GM19438 (cell line): ENCODE measurements at regions not wholly inside any gene's neighbourhood (a gene's known extent, or its start where the extent isn't known, plus 50 kb on each side); places are given as distances from the start of the nearest gene placed in this dataset.

ENCODE experiments used
- ATAC-seq: cut with Tn5 transposase; IDR thresholded peaks from one replicate; pipeline ENCODE4 v1.9.1; 2021; ENCODE audit warnings: low read depth; ENCODE audit not compliant: unreplicated experiment

GRCh38 chr4:117783716-117784115 is 250.6 kb upstream of the NDST3 start:
- ATAC-seq: no peak

DNA sequence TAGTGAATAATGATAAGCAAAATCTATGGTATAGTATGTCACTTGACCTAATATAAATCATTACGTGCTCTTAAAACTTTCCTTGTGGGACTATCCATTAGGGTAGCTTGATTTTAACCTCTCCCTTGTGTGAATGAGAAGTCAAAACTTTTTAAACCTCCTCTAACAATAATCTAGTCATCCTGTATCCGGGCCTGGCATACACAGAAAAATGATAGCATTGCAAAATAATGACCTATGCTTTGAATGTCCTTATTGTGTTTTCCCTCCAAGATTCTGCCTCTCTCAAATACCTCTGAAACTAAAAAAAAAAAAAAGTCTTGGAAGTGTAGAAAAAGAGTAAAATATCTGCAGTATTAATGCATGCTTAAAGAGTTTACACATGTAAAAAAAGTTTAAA is 250.0 kb upstream of the NDST3 start:
- ATAC-seq: no peak

- ATAC-seq: no peak
Measured at GRCh38 chr4:117786566-117786965, 247.7 kb upstream of the NDST3 start.

DNA sequence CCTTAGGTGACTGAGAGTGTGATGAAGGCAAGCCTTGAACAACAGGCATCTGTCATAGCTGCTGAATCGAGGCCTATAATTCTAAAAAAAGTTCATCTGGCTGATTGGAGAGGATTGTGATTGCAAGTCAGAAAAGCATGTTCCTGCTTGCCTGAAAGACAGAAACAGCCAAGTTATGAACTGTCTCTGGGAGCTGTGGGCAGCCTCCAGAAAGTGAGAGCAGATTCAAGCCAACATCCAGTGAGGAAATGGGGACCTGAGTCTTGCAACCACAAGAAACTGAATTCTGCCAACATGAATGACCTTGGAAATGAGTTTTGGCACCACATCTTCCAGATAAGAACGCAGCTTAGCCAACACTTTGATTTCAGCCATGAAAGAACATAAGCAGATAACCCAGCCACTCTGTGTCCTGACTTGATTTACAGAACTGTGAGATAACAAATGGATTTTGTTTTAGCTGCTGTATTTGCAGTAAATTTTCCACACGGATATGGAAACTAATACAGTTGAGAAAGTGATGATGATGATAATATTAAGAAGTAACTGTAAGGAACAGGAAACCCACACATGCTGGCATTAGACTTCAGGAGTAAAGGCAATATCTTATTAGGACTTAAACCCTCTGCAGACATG is 240.3 kb upstream of the NDST3 start:
- no peak for ATAC-seq

- no peak for ATAC-seq
Measured at GRCh38 chr4:117796677-117797076, 237.6 kb upstream of the NDST3 start.

DNA sequence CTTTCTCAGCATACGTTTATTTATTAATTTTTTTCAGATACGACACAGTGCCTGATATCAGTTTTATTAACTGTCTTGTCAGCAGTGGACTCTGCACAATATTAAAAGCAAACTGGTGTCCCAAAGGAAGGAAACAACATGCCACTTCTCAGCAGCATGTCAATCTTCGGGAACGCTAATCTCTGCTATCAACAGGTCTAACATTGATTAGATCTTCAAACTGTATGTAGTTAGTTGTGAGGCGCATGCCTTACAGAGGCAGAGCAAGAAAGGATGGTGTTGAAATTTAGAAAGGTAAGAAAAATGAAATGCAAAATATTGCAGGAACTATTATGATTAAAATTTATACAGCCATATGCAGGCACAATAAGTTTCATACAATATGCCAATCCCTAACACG is 233.7 kb upstream of the NDST3 start:
- ATAC-seq: no peak

DNA sequence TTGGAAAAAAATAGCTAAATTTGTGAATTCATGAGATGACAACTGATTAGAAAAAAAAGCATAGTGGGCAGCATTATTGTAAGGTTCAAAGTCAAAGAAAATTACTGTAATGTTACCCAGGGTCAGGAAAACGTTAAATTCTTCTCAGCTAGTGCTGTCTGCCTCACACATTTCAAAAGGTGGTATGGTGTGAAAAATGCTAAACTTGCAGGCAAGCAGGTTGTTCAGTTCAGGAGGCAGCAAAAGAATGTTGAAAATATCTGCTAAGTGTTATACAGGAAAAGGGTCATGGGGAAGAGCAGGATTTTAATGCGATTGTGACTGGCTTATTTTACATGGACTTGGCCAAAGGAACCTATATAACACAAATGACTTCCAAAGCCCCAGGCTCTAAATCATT is 232.5 kb upstream of the NDST3 start:
- ATAC-seq: no peak

DNA sequence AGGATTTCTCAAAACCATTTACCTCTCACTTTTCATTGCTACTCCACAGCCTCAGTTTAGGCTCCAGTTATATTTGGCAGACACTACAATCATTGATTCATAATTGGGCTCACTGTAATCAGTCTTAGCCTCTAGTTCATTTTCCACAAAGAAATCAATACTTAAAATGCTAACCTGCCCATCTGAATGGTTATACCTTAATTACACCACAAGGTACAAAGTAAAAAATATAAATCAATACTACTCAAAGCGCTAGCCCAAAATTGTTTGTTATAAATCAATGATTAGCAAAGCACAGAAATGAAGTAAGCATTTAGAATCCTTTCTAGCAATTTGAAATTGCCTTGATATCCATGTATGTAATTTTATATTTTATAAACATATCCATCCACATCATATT is 222.6 kb upstream of the NDST3 start:
- ATAC-seq: no peak

- ATAC-seq: no peak
Measured at GRCh38 chr4:117814277-117815246, 219.7 kb upstream of the NDST3 start.

GRCh38 chr4:117817301-117817700 is 217.0 kb upstream of the NDST3 start:
- no peak for ATAC-seq

DNA sequence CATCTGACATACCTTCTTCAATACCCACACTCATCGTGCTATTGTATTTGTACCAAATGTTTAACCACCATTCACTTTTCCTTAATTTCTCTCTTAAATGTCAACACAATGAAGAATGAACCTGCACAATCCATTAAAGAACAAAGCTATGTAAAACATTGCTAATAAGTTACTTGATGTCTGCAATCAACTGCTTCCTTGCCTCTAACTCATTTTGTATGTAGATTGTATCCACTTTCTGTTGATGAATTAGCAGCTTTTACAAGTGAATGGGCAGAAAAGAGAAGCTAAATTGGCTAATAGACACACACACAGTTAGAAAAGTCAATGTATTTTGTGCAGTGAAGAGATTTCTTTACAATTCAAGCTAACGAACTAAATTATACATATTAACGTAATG is 212.5 kb upstream of the NDST3 start:
- no peak for ATAC-seq

DNA sequence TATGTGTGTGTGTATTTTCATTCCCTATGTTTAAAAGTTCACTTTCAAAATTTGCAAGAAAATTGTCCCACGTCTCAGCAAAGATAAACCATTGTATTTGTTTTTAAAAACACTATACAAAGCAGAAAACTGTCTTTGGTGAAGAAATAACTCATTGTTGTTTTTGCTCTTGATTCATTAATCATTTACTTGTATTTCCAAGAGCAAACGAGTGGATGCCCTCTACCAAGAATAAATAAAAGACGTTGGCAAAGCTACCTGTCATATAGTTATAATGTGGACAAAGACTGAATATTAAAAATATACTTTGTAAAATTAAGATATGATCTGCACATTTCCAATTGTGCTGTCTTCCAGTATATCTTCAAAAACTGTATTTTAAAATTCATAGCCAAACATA is 210.9 kb upstream of the NDST3 start:
- no peak for ATAC-seq

DNA sequence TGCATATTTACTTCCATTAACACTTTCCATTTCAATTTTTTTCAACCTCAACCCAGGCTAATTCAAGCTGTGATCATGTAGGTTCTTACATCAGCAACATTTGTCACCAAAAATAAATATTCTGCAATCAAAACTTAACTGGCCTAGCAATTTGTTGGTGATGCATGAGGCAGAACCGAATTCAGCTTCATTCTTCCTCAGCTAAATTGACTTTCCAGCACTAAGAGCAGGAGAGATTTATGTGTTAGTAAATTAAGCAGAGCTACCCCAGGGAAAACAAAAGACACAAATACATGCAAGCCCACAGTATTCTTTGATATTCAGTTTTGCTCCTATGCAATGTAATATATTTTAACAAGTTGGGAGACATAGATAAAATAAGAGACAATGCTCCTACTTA is 208.7 kb upstream of the NDST3 start:
- ATAC-seq: no peak

- no peak for ATAC-seq
Measured at GRCh38 chr4:117831060-117831683, 203.1 kb upstream of the NDST3 start.

DNA sequence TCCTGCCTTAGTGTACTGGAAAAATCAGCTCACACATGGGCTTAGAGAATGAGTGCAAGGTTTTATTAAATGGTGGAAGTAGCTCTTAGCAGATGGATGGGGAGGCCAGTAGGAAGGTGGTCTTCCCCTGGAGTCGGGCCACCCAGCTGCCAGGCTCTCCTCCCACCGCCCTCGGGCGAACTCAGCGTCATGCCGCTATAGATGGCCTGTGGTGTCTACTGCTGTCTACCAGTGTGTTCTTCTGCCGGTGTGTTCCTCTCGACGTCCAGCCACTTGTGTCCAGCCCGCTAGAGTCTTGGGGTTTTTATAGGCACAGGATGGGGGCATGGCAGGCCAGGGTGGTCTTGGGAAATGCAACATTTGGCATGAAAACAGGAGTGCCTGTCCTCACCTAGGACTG is 198.7 kb upstream of the NDST3 start:
- no peak for ATAC-seq

DNA sequence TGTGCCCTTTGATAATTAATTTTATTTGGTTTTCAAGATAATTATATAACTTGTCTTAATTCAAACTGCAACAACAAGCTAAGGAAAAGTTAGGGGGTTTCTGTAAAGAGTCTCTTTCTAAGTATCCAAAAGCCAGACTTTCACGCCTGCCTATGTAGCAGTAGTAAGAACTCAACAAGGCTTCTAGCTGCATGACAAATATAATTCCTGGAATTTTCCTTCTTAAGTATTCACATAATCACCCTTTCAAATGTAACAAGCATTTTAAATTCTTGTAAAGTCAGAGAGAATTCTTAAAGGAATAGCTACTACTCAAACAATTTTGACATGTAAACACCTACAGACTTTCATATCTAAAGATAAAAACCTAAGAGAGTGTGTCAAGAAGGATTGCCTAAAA is 189.7 kb upstream of the NDST3 start:
- no peak for ATAC-seq

- no peak for ATAC-seq
Measured at GRCh38 chr4:117845270-117845669, 189.0 kb upstream of the NDST3 start.

- no peak for ATAC-seq
Measured at GRCh38 chr4:117847849-117848248, 186.4 kb upstream of the NDST3 start.

DNA sequence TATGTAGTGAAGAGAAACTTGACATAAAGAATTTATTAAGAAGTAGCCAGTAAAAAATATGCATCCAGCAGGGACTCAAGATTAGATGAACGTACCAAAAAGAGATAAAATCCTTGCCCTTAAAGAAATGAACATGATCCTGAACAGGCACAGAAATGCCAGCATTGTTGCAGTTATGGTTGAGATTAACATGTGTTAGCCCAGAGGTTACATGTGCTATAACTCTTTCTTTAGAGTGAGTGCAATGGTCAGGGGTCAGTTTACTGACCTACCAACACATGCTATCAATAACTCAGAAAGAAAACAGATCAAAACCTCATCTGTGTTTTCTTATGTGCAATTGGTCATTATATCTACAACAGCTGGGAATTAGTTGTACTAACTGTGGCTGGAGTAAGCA is 166.1 kb upstream of the NDST3 start:
- ATAC-seq: no peak

DNA sequence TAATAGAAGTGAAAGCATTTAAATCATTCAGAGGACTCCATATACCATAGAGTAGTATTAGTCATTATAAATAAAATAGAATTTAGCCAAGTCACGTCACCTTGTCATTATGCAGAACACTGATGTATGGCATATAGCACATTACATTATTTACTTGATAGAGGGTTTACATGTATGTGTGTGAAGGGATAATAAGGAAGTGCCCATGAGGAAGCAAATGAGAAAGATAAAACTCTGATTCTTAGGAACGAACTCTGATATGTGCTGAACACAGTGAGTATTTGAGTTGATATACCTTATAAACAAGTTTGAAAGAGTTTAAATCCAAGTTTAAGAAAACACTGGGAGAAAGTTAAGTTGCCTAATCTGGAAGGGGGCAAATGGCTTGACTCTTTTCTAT is 160.5 kb upstream of the NDST3 start:
- ATAC-seq: no peak

DNA sequence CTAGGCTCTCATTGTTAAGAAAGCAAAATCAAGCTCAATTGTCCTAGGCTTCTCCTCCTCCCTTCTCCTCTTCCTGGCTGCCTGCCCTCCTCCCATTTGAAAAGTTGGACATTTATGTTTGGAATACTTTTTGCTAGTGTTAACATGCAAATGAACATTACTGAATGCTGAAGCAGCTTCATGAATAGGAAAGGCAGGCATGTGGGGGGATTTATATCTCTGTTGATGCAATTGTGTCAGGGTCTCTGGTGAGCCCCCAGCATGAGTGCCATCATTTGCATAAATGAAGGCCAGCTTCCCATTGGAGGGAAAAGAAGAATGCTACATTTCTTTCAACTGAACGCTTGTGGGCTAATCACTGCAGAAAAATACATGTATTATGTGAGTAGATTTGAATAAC is 160.1 kb upstream of the NDST3 start:
- no peak for ATAC-seq

DNA sequence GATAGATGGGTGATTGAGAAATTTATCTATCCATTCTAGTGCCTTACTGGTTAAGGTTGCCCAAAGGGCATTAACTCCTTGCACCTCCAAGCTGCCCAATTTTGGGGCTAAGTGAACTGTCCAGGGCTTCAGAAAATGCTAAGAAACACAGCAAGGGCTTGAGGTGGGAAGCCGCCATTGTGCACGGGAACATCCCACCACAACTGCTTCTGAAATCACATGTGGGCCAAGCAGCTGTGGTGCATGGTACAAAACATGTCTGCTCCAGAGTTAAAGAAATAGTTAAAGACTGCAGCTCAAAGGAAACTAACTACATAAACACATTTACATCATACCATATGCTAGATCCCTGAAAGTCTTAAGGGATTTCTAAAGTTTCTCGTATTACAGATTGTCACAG is 144.3 kb upstream of the NDST3 start:
- ATAC-seq: no peak
